CD4-positive, alpha-beta T cell treated with Interleukin-2 at 100 ng/mL for 4 hours (primary cell): ENCODE measurements at regions not wholly inside any gene's neighbourhood (a gene's known extent, or its start where the extent isn't known, plus 50 kb on each side); places are given as distances from the start of the nearest gene placed in this dataset.

ENCODE experiments used
- DNase-seq: peaks from one replicate; pipeline ENCODE4 v3.0.0-alpha.2; 2020; ENCODE audit warnings: low spot score

- no peak for DNase-seq
Measured at GRCh38 chr7:46237466-46237865, 316.4 kb upstream of the IGFBP3 start.

- DNase-seq, result no peak
Measured at GRCh38 chr7:46233585-46234329, 312.7 kb upstream of the IGFBP3 start.

DNA sequence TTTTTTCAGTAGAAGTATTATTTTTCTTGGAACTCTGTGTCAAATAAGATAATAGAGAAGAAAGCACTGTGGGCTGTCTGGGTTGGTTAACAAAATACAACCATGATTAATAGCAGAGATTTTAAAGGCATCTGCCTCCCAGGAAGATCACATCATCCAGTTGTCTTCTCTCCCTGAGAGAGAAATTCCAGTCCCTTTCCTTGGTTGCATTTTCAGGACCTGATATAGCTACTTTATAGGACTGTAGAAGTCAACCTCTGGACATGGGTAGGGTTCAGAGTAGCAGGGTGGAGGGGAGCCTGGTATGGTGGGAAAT is 309.9 kb upstream of the IGFBP3 start:
- no peak for DNase-seq

GRCh38 chr7:46230298-46230989 is 309.4 kb upstream of the IGFBP3 start:
- no peak for DNase-seq

- no peak for DNase-seq
Measured at GRCh38 chr7:46229409-46229808, 308.3 kb upstream of the IGFBP3 start.

DNA sequence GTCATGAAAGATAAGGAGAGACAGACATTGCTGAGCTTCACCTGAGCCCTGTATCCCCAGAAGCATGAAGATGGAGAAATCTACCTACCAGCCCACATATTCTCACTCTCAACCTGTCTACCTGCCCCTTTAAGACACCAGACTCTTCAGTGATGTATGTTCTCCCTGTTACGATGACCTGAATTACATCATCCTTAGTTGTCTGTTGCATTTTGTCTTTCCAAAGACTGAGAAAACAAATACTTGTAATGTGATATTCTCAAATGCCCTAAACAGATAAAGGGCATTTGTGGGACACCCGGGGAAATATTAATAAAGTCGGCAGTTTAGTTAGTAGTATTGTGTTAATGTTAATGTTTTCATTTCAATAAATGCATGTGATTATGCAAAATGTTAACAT is 305.8 kb upstream of the IGFBP3 start:
- no peak for DNase-seq

DNA sequence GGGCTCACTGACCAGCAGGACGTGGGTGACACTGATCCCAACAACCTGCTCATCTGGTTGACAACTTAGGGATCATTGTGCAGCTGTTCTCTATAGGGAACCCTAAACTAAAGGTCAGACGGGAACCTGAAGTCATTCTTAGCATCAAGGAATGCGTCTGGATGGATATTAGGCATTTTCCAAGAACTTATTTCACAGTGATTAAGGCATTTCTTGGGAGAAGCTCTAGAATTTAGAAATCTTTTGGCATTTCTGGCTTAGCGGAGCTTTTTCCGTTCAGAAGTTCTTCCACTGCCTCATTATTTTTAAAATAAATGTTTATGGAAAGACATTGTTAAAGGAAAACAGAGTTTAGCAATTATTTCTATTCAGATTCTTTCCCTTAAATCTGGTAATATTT is 303.3 kb upstream of the IGFBP3 start:
- DNase-seq, result no peak

GRCh38 chr7:46220066-46220630 is 299.1 kb upstream of the IGFBP3 start:
- DNase-seq, result no peak

DNA sequence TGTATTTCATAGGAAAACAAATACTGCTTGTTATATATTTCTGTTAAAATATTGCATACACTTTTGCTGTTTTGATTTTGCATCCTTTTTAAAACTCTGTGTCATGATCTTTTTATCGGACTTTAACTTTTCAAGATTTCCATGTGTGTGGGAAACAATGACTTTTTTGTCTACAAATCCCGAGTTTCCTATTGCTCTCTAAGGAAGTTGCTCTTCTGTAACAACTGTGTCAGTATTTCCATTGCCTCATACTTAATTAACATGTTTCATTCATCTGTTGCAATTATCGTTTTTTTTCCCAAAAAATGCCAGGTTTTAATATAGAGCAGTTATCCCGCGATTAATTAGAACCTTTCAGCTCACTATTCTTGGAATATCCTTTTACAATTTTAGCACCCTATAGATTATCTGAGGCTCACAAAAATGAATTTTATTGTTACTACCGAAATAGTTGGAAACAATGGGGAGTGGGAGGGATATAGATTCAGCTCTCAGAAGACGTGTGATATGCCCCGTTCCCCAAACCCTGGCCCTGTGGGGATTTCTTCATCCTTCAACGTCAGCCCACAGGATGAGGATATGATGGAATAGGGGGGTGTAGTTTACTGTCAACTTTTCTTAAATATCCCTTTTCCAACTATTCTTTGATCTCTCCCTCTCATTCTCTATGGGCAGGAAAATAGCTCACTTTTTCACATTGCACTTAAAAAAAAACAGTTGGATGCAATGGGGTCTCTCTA is 297.6 kb upstream of the IGFBP3 start:
- DNase-seq, result no peak

DNA sequence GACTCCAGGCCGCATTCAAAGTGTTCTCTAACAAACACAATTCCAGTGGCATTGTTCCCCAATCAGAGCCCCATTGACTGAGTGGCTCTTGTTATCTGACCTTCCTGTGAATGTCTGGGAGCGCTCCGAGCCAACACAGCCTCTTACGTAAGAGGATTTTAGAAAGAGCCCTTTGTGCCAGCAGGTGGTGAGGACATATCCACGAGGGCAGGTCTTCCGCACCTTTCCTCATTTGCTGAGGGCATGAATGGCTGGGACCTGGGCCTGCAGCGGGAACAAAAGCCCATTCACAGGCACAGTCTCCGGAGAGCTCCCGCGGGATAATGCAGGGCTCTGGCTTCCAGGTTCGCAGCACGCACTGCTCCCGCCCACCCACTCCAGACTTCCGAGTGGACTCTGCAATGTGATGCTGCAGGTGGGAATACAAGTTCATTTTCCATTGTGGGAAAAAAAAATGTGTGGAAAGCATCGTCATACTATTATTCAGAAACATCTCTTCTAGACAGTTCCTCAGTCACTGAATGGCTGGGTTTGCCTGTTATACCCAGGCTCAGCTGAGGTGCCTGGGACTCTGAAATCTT is 295.0 kb upstream of the IGFBP3 start:
- DNase-seq, result no peak

GRCh38 chr7:46214526-46214925 is 293.5 kb upstream of the IGFBP3 start:
- DNase-seq, result no peak

DNA sequence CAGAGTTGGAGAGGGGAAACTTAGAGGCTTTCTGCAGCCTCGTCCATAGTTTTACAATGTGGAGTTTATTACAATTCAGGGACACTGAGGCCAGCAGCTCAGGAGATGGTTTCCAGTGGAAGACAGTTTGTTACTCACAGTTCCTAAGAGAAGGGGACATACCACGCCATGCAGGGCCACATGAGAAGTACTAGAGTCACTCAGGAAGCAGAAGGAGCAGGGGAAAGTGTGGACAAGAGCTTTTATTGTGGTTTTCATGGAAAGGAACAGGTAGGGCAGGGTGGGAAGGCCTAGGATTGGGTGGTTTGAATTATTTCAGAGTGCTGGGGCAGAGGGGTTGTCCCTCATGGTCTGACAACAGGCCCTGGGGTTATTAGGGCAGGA is 292.1 kb upstream of the IGFBP3 start:
- no peak for DNase-seq

DNA sequence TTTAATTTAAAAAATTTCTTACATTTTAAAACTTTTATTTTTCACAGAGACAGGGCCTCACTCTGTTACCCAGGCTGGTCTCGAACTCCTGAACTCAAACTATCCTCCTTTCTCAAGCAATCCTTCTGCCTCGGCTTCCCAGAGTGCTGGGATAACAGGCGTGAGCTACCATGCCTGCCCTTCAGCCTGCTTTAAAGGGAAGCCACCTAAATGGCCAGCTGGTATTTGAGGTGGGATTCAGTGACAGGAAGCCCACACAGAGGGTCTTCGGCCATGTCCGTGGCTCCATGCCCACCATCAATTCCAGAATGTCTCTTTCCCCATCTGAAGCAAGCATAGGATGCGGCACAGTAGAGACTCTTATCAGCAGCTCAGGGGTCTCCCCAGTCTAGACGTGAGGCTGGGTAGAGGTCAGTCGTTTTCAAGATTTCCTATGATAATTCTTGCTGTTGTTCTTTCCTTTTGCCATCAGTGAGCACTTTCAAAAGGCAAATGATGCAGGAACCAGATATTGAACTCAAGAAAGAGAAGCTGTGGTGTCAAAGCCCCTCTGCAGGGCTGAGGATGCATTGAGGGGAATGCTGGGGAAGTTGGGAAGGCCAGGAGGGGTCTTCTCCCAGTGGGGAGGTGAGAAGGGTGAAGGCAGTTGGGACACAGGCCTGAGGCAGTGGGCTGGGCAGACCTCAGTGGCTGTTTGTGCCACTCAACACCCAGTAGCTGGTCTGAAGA is 291.5 kb upstream of the IGFBP3 start:
- DNase-seq, result no peak

DNA sequence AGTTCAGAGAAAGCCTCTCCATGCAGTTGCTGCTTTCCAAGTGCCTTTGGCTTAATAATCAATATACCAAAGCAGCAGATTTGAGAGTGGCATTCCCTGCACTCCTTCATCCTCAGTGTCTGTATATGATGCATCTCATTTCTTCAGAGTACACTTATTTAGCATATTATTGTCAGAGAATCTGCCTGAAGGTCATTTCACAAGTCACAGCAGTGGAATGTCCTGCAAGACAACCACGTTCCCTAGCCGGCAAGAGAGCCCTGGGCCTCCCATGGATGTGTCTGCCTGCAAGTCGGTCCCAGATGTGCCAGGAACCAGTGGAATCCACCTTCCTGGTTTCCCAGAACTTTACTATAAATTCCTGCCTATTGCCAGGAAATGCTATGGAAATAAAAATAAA is 289.4 kb upstream of the IGFBP3 start:
- DNase-seq, result no peak

- DNase-seq, result no peak
Measured at GRCh38 chr7:46209611-46210388, 288.7 kb upstream of the IGFBP3 start.

DNA sequence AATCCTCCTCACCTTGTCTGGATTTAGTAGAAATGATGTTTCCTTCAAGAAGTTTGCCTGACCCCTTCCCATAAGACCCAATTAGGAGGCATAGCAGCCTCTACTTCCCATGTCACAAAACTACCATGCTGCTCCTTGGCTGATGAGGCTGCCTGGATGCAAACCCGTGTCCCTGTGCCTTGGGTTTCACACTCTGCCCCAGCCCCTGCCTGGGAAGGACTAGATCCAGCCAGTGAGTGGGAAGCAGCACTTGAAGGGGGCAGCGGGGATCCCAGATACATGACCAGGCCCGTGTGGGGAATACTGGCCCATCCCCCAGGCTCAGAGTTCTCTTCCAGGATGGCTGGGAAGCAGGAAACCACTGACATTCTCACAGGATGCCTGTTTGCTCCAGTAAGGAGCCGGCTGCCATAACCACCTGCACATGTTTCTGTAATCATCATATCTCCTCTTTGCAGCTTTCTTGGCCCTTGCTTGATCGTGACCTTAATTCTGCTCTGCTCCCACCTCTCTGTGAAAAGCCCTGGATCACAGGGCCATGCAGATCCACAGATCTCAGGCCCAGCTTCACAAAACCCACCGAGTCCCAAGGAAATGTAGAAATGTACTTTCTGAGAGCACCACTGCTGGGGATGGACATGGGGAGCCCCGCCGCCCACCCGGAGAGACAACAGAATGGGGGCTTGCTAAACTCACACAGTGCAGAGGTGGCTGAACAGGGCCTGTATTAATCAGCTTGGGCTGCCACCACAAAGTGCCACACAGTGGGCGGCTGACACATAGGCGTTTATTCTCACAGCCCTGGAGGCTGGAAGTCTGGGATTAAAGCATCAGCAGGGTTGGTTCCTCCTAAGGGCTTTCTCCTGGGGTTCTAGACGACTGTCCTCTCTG is 287.8 kb upstream of the IGFBP3 start:
- DNase-seq, result no peak

DNA sequence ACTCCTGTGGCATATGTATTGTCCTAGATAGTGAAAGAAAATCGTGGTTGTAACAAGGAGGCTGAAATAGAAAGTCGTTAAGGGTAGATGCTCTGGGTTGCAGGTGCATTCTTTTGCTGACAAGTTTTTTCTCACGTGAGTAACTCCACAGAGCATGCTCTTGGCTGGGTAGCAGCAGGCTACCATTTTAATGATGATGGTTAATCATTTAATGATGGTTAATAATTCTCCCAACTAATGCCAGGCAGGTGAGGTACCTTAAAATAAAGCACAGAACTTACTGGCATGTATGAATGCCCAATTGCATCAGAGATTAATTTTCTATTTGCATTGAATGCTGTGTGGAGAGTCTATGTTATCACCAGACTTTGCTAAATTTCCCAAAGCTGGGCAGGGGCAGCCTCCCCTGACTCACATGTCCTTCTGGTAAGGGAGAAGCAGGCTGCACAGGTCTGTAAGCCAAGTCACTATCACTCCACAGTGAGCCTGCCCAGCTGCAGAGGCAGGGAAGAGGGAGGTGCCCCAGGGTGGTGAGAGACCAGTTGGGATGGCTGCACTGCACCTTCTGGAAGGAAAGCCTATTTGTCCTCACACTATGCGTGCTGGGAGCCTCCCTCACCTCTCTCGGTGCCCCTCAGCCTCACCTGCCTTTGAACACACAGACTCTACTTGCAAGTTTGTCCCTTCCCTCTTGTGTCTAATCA is 287.0 kb upstream of the IGFBP3 start:
- no peak for DNase-seq

GRCh38 chr7:46206476-46207060 is 285.5 kb upstream of the IGFBP3 start:
- DNase-seq, result no peak

DNA sequence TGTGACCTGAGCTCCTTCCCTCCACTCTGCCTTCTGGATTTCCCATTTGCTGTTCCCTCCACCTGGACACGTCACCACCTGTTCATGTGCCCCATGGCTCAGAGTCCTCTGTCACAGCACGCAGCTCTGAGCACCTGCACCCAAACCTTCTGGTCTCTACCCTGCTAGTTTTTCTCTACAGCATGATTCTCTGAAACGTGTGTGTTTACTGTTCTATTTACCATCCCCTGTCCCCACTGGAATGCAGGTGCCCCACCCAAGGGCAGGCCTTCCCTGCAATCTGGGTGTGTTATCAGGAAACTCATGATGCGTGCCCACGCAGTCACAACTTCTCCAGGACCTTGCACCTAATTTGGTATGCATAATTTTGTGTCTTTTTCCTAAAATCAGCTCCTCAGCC is 284.4 kb upstream of the IGFBP3 start:
- no peak for DNase-seq
